Effector memory CD4-positive, alpha-beta T cell (primary cell): ENCODE measurements at regions not wholly inside any gene's neighbourhood (a gene's known extent, or its start where the extent isn't known, plus 50 kb on each side); places are given as distances from the start of the nearest gene placed in this dataset.

Experiments
- DNase-seq, 3 donors: peaks; one replicate each; pipeline ENCODE4 v3.0.0-alpha.2; 2020
- H3K27ac ChIP-seq: 2 replicates; pipeline ENCODE4 v1.7.0; 2013; ENCODE audit warnings: mild to moderate bottlenecking, low read length, moderate library complexity; ENCODE audit not compliant: insufficient read depth, poor library complexity, severe bottlenecking
- H3K27me3 ChIP-seq: replicated peaks from 2 replicates; pipeline ENCODE4 v1.7.0; 2013; ENCODE audit warnings: mild to moderate bottlenecking, low read length; ENCODE audit not compliant: insufficient read depth, control insufficient read depth, poor library complexity, severe bottlenecking
- H3K36me3 ChIP-seq: 2 replicates; pipeline ENCODE4 v1.7.0; 2013; ENCODE audit warnings: mild to moderate bottlenecking, low read length, moderate library complexity; ENCODE audit not compliant: control insufficient read depth, insufficient read depth
- H3K4me1 ChIP-seq: 2 replicates; pipeline ENCODE4 v1.7.0; 2013; ENCODE audit warnings: low read length, mild to moderate bottlenecking; ENCODE audit not compliant: control insufficient read depth, insufficient read depth, poor library complexity, severe bottlenecking
- H3K4me3 ChIP-seq: 2 replicates; pipeline ENCODE4 v1.7.0; 2013; ENCODE audit warnings: low read length, low read depth, mild to moderate bottlenecking; ENCODE audit not compliant: insufficient read depth, poor library complexity, severe bottlenecking
- H3K9me3 ChIP-seq: 2 replicates; pipeline ENCODE4 v1.7.0; 2013; ENCODE audit warnings: mild to moderate bottlenecking, low read length, moderate library complexity; ENCODE audit not compliant: control insufficient read depth

DNA sequence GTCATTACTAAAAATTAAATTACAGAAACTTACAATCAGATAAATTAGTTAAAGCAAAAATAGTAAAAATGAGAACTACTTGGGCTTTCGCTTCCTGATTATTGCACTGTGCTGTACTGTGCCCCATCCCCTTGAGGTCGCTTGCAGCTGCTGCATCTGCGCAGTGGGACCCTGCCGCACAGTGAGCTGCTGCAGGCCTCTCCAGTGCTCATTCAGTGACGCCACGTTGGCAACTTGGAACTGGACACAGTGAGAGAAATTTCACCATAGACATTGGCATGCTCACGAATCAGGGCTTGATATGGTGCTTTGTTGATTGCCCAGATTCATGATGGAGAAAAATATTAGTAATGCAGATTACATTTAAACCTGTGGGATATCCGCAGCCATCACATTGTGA is 290.8 kb upstream of the MYT1L start:
- Histone ChIP-seq H3K4me3 (no peak overlapping the region), H3K27me3 (no peaks in the 10 kb centered on the region), H3K36me3 (no peaks in the 10 kb centered on the region), H3K27ac (no peak overlapping the region), H3K9me3 (no peaks in the 10 kb centered on the region), H3K4me1 (no peaks in the 10 kb centered on the region)
- no peak for DNase-seq

DNA sequence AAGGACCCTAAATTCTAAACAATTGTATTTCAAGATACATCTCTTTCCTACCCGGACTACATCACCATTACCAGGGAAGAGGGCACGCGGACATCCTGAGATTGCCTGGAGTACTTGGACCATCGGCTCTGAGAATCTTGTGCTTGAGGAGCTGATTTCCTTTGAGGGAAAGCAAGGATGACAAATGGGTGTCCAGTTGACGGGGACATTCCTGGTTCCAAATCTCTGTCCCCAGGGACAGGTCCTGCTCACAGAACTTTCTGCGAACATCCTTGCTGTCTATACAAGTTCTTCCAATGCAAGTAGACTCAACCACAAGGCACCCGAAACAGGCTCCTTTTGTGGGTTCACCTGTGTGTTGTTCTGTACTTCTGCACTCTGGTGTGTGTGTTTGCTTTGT is 289.5 kb upstream of the MYT1L start:
- Histone ChIP-seq H3K4me1 (no peaks in the 10 kb centered on the region), H3K27ac (no peak overlapping the region), H3K27me3 (no peaks in the 10 kb centered on the region), H3K9me3 (no peaks in the 10 kb centered on the region), H3K36me3 (no peaks in the 10 kb centered on the region), H3K4me3 (no peak overlapping the region)
- DNase-seq, result no peak

DNA sequence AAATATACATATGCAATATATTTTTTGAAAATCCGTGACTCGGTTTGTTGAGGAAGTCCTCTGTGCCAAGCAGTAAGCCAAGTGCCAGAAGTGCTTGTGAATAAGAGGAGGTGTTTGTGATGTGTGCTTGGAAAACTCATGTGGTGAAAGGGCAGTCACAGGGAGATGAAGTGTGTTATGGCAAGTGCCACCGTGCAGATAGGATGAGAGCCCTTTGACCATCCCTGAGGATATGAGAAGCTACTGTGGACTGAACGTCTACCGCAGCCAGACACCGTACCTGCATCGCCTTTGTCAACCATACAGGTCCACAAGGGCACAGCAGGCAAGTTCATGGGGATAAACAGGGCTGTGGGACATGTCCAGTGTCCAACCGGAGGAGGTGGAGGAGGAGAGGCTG is 288.9 kb upstream of the MYT1L start:
- DNase-seq, result no peak
- H3K4me1 ChIP-seq, result no peaks in the 10 kb centered on the region
- no peak overlapping the region for H3K27ac ChIP-seq
- no peaks in the 10 kb centered on the region for H3K9me3 ChIP-seq
- no peak overlapping the region for H3K4me3 ChIP-seq
- H3K36me3 ChIP-seq, result no peaks in the 10 kb centered on the region
- no peaks in the 10 kb centered on the region for H3K27me3 ChIP-seq

DNA sequence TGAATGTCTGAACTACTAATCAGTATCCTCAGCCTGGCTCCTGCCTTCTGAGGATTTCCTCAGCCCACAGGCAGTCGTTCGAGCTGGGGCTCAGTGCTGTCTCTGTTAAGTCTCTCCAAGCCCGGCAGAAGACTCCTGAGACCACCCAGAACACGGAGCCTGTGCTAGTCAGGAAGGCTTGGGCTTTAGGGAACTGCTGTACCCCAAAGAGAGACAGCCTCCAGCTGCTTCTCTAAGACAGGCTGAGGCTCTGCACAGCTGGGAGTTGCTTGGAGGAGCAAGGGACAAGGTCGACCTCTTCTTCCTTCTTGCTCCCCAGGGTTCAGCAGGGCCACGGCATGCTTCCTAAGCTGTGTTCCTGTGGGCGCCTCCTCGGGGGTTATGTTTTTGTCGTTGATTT is 283.4 kb upstream of the MYT1L start:
- no peak overlapping the region for H3K27ac ChIP-seq
- H3K9me3 ChIP-seq, result no peaks in the 10 kb centered on the region
- no peaks in the 10 kb centered on the region for H3K36me3 ChIP-seq
- H3K4me3 ChIP-seq, result no peak overlapping the region
- no peaks in the 10 kb centered on the region for H3K4me1 ChIP-seq
- DNase-seq, result no peak
- H3K27me3 ChIP-seq, result no peaks in the 10 kb centered on the region

DNA sequence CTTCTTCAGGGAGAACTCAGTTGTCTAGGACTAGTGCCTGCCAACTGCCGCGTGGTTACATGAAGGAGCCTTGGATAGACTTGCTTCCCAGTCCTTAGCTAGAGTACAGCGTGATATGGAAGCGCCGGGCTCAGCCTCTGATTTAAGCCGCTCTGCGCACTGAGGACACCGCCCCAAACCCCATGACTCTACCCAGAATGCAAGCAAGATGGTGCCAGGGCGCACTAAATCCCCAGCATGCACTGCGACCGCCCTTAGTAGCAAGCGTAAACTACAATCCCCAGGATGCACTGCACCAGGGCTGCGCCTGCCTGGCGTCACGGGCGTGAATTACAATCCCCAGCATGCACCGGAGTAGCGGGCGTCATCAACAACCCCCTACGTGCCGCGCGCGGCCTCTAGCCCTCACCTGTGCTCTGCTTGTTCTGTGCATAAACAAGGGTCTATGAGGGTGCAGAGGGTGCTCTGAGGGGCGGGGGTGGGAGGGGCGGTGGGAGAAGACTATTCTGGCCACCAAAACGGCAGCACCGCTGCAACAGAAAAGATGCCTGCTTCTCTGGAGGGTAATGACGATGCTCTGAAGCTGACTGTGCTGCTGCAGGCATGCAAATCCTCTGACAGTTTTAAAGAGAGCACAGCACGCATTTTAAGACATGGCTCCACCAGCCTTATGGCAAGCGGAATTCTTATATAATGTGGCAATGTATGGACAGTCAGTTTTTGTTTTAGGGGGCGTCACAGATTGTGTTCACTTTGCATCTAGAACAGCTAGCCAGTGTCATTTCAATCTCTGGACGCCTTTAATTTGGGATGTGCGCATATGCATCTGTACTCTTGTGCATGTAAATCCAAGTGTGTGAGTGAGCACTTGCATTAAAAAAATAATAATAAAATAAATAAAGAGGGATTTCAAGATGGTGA is 282.5 kb upstream of the MYT1L start:
- Histone ChIP-seq H3K27ac (no peak overlapping the region), H3K4me3 (peak overlapping the region; percentile 29)

DNA sequence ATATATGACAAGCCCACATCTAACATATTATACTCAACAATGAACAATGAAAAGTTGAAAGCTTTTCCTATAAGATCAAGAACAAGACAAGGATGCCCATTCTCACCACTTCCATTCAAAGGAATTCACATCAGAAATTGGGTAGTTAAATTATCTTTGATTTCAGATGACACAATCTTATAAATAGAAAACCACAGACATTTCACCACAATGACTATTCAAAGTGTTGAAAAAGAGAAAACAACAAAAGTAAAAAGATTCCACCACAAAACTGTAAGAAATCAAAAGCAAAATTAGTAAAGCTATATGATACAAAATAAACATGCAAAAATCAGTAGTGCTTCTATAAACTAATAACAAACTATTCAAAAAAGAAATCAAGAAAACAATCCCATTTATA is 279.7 kb upstream of the MYT1L start:
- DNase-seq, result no peak
- no peaks in the 10 kb centered on the region for H3K27me3 ChIP-seq
- H3K4me1 ChIP-seq, result no peaks in the 10 kb centered on the region
- no peak overlapping the region for H3K4me3 ChIP-seq
- H3K9me3 ChIP-seq, result no peaks in the 10 kb centered on the region
- no peak overlapping the region for H3K27ac ChIP-seq
- H3K36me3 ChIP-seq, result no peaks in the 10 kb centered on the region

More for the DNA sequence above, 282.5 kb upstream of the MYT1L start:
- peak; percentile 25 to 67 (median 64) for DNase-seq
- Histone ChIP-seq H3K27me3 (no peaks in the 10 kb centered on the region), H3K9me3 (no peaks in the 10 kb centered on the region), H3K36me3 (no peaks in the 10 kb centered on the region), H3K4me1 (no peaks in the 10 kb centered on the region)

DNA sequence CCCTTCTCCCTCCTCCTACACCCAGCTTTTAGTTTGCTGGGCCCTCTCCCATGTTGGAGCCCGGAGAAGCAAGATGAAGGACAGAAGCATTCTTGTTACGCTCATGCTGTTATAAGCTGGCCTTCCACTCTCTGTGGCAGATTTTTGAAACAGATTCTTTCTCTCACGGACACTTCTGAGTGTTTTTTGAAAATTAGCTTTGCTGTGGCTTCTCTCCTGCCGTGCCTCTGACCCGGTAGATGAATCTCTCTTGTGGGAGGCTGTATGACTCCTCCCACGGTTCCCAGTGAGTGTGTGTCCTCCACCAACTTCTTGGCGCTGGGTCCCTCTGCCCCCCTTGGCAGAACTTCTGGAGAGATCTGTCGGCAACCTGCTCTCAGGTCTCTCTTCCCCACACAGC is 269.3 kb upstream of the MYT1L start:
- Histone ChIP-seq H3K27me3 (no peaks in the 10 kb centered on the region), H3K4me1 (no peaks in the 10 kb centered on the region), H3K27ac (no peak overlapping the region), H3K4me3 (no peak overlapping the region), H3K36me3 (no peaks in the 10 kb centered on the region), H3K9me3 (no peaks in the 10 kb centered on the region)
- DNase-seq, result no peak

DNA sequence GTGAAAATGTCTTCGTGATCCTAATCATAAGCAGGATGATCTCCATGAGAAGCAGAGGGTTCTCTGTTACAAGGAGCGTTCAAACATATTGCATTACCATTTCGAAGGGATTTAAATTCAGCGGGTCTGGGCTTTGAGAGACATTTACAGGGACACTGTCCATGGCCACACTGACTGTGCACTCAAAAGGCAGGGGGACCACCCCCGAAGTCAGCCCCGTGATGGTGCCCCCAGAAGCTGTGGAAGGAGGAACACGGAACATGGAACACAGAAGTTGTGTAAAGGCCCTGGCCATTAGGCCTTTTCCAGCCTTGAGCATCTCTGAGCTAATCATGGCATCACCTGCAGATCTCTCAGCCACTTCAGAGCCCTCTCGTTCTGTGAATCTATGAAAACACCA is 268.4 kb upstream of the MYT1L start:
- DNase-seq, result no peak
- Histone ChIP-seq H3K36me3 (no peaks in the 10 kb centered on the region), H3K4me1 (no peaks in the 10 kb centered on the region), H3K27ac (no peak overlapping the region), H3K9me3 (no peaks in the 10 kb centered on the region), H3K4me3 (no peak overlapping the region), H3K27me3 (no peaks in the 10 kb centered on the region)

DNA sequence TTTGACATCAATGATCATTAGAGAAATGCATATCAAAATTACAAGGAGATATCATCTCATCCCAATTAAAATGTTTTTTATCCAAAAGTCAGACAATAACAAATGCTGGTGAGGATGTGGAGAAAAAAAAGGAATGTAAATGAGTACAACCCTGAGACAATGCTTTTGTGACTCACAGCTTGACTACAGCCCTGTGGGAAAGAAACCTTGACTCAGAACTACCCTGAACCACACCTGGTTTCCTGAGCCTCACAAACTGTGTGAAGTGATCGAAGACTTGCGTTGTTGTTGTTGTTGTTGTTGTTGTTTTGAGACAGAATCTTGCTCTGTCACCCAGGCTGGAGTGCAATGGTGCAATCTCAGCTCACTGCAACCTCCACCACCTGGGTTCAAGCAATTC is 266.6 kb upstream of the MYT1L start:
- no peaks in the 10 kb centered on the region for H3K36me3 ChIP-seq
- H3K4me1 ChIP-seq, result no peaks in the 10 kb centered on the region
- no peaks in the 10 kb centered on the region for H3K9me3 ChIP-seq
- H3K27me3 ChIP-seq, result no peaks in the 10 kb centered on the region
- no peak overlapping the region for H3K27ac ChIP-seq
- DNase-seq, result no peak
- H3K4me3 ChIP-seq, result no peak overlapping the region

DNA sequence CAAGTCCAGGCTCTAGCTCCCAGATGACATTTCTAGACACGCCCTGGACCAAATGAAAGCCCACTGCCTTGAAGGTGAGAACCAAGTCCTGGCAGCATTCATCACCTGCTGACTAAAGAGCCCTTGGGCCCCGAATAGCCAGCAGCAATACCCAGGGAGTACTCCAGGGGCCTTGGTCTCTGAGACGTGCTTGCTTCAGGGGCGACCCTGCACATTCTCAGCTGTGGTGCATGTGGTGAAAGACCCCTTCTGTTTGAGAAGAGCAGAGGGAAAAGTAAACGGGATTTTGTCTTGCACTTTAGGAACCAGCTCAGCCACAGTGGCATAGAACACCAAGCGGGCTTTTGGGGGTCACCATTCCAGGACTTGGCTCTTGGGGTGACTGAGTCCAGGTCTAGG is 260.5 kb upstream of the MYT1L start:
- H3K9me3 ChIP-seq, result no peaks in the 10 kb centered on the region
- no peaks in the 10 kb centered on the region for H3K4me1 ChIP-seq
- no peak overlapping the region for H3K4me3 ChIP-seq
- no peak overlapping the region for H3K27ac ChIP-seq
- H3K27me3 ChIP-seq, result no peaks in the 10 kb centered on the region
- DNase-seq, result no peak
- H3K36me3 ChIP-seq, result no peaks in the 10 kb centered on the region
